GM21526 (cell line): ENCODE measurements at regions not wholly inside any gene's neighbourhood (a gene's known extent, or its start where the extent isn't known, plus 50 kb on each side); places are given as distances from the start of the nearest gene placed in this dataset.

Experiments
- ATAC-seq: cut with Tn5 transposase; IDR thresholded peaks from one replicate; pipeline ENCODE4 v1.9.1; 2021; ENCODE audit warnings: moderate library complexity; ENCODE audit not compliant: unreplicated experiment, low FRiP score

- ATAC-seq = no peak
Observed at GRCh38 chr2:106977717-106978116, 91.8 kb upstream of the ST6GAL2 start.

GRCh38 chr2:106978647-106979046 lies 92.7 kb upstream of the ST6GAL2 start:
- no peak for ATAC-seq

- ATAC-seq = no peak
Observed at GRCh38 chr2:106981491-106981890, 95.5 kb upstream of the ST6GAL2 start.

- no peak for ATAC-seq
Observed at GRCh38 chr2:106982350-106982749, 96.4 kb upstream of the ST6GAL2 start.

GRCh38 chr2:106983305-106983704 lies 97.3 kb upstream of the ST6GAL2 start:
- ATAC-seq = no peak

GRCh38 chr2:106988361-106988760 lies 102.4 kb upstream of the ST6GAL2 start:
- no peak for ATAC-seq

- no peak for ATAC-seq
Observed at GRCh38 chr2:106990297-106990696, 104.3 kb upstream of the ST6GAL2 start.

GRCh38 chr2:106991866-106992265 lies 105.9 kb upstream of the ST6GAL2 start:
- ATAC-seq = no peak

- ATAC-seq = no peak
Observed at GRCh38 chr2:106995556-106995955, 109.6 kb upstream of the ST6GAL2 start.

GRCh38 chr2:106996171-106996769 lies 110.3 kb upstream of the ST6GAL2 start:
- no peak for ATAC-seq

GRCh38 chr2:106997204-106997603 lies 111.2 kb upstream of the ST6GAL2 start:
- ATAC-seq = no peak

GRCh38 chr2:107001062-107001461 lies 115.1 kb upstream of the ST6GAL2 start:
- no peak for ATAC-seq

GRCh38 chr2:107001551-107001950 lies 115.6 kb upstream of the ST6GAL2 start:
- no peak for ATAC-seq

- ATAC-seq = no peak
Observed at GRCh38 chr2:107001964-107002696, 116.2 kb upstream of the ST6GAL2 start.

GRCh38 chr2:107002735-107003134 lies 116.8 kb upstream of the ST6GAL2 start:
- no peak for ATAC-seq

- no peak for ATAC-seq
Observed at GRCh38 chr2:107005853-107006252, 119.9 kb upstream of the ST6GAL2 start.

- no peak for ATAC-seq
Observed at GRCh38 chr2:107006836-107007235, 120.9 kb upstream of the ST6GAL2 start.

- no peak for ATAC-seq
Observed at GRCh38 chr2:107007927-107008326, 122.0 kb upstream of the ST6GAL2 start.

GRCh38 chr2:107008843-107009242 lies 122.9 kb upstream of the ST6GAL2 start:
- ATAC-seq = no peak

- no peak for ATAC-seq
Observed at GRCh38 chr2:107009275-107009674, 123.3 kb upstream of the ST6GAL2 start.

GRCh38 chr2:107012714-107013306 lies 126.8 kb upstream of the ST6GAL2 start:
- ATAC-seq = no peak

GRCh38 chr2:107013884-107014283 lies 127.9 kb upstream of the ST6GAL2 start:
- no peak for ATAC-seq
